ENCODE measurements at regions not wholly inside any gene's neighbourhood (a gene's known extent, or its start where the extent isn't known, plus 50 kb on each side); places are given as distances from the start of the nearest gene placed in this dataset.
"Not testable (repeated sequence)": the region's sequence is repeated elsewhere in the genome, so short reads cannot be mapped to it uniquely, and the experiment has no call there.

- in situ Hi-C loops (cut with HindIII; ENCODE audit: low sequenced_read_pairs) = no loop called here
- TF ChIP-seq CTCF (IDR thresholded peaks at IDR 0.05; ENCODE audit: low read depth, low read length, missing control alignments) = no peak
- H3K4me3 ChIP-seq (ENCODE audit: low read depth, low read length) = no peak overlapping the region
- no peak for DNase-seq (ENCODE audit: low read depth)
Measured at GRCh38 chr13:33657274-33657673, 160.7 kb upstream of the RFC3 start.

- TF ChIP-seq CTCF (IDR thresholded peaks at IDR 0.05; ENCODE audit: low read depth, low read length, missing control alignments) = no peak
- in situ Hi-C loops (cut with HindIII; ENCODE audit: low sequenced_read_pairs) = no loop called here
- DNase-seq (ENCODE audit: low read depth) = no peak
- no peak overlapping the region for H3K4me3 ChIP-seq (ENCODE audit: low read depth, low read length)
Measured at GRCh38 chr13:33659466-33659865, 158.5 kb upstream of the RFC3 start.

GRCh38 chr13:33659894-33660293, 158.1 kb upstream of the RFC3 start:
- TF ChIP-seq CTCF (IDR thresholded peaks at IDR 0.05; ENCODE audit: low read depth, low read length, missing control alignments) = no peak
- H3K4me3 ChIP-seq (ENCODE audit: low read depth, low read length) = no peak overlapping the region
- in situ Hi-C loops (cut with HindIII; ENCODE audit: low sequenced_read_pairs) = no loop called here
- no peak for DNase-seq (ENCODE audit: low read depth)

- no peak for TF ChIP-seq CTCF (IDR thresholded peaks at IDR 0.05; ENCODE audit: low read depth, low read length, missing control alignments)
- DNase-seq (ENCODE audit: low read depth) = no peak
- in situ Hi-C loops (cut with HindIII; ENCODE audit: low sequenced_read_pairs) = no loop called here
- no peak overlapping the region for H3K4me3 ChIP-seq (ENCODE audit: low read depth, low read length)
Measured at GRCh38 chr13:33662392-33662791, 155.6 kb upstream of the RFC3 start.

- in situ Hi-C loops (cut with HindIII; ENCODE audit: low sequenced_read_pairs) = no loop called here
- DNase-seq (ENCODE audit: low read depth) = no peak
- TF ChIP-seq CTCF (IDR thresholded peaks at IDR 0.05; ENCODE audit: low read depth, low read length, missing control alignments) = no peak
- H3K4me3 ChIP-seq (ENCODE audit: low read depth, low read length) = no peak overlapping the region
Measured at GRCh38 chr13:33665626-33666175, 152.2 kb upstream of the RFC3 start.

- in situ Hi-C loops (cut with HindIII; ENCODE audit: low sequenced_read_pairs) = no loop called here
- no peak for DNase-seq (ENCODE audit: low read depth)
- no peak for TF ChIP-seq CTCF (IDR thresholded peaks at IDR 0.05; ENCODE audit: low read depth, low read length, missing control alignments)
- no peak overlapping the region for H3K4me3 ChIP-seq (ENCODE audit: low read depth, low read length)
Measured at GRCh38 chr13:33671560-33671959, 146.4 kb upstream of the RFC3 start.

- H3K4me3 ChIP-seq (ENCODE audit: low read depth, low read length); in situ Hi-C loops (cut with HindIII; ENCODE audit: low sequenced_read_pairs); DNase-seq (ENCODE audit: low read depth): not testable (repeated sequence)
Measured at GRCh38 chr13:33672022-33672421, 145.9 kb upstream of the RFC3 start.

Data from astrocyte of the cerebellum (primary cell).